Endothelial cell of umbilical vein (primary cell): ENCODE measurements at regions not wholly inside any gene's neighbourhood (a gene's known extent, or its start where the extent isn't known, plus 50 kb on each side); places are given as distances from the start of the nearest gene placed in this dataset.

ENCODE experiments used
- BruUV-seq: library from RNA; stranded (reverse); fragments of 400-500 nt; replicated peaks from 2 replicates; lab custom pipeline; 2021; lab: Mats Ljungman, UMichigan
- CTCF ChIA-PET: fragments of 300-600, 350-600 bp; sonication (Branson Sonifier 250); formaldehyde crosslinking; loops from one replicate; lab custom pipeline; 2021; ENCODE audit warnings: antibody characterized with exemption, inconsistent platforms; lab: Charles Lee
- POLR2A ChIA-PET: fragments of 300-600, 350-600 bp; sonication (Branson Sonifier 250); formaldehyde crosslinking; loops from one replicate; lab custom pipeline; 2021; ENCODE audit warnings: antibody characterized with exemption, inconsistent platforms; lab: Charles Lee
- DNase-seq: peaks from one replicate; pipeline ENCODE4 v3.0.0-alpha.2; 2011; ENCODE audit warnings: low read depth, low spot score
- FAIRE-seq: peaks from 2 replicates; lab custom pipeline; 2011; peaks lifted over from hg19 to GRCh38; lab: Jason Lieb, UNC
- H2AFZ ChIP-seq: 2 replicates; pipeline ENCODE4 v1.6.0; 2012; ENCODE audit warnings: low read depth, low read length, control low read depth, inconsistent platforms
- H3K27ac ChIP-seq: 2 replicates; pipeline ENCODE4 v1.5.1; 2011; ENCODE audit warnings: low read depth, mild to moderate bottlenecking, control low read depth, low read length, moderate library complexity; ENCODE audit not compliant: insufficient read depth
- H3K27me3 ChIP-seq, 2 experiments: 2 replicates each; pipeline versions ENCODE4 v1.6.0 to v1.6.1; 2011; ENCODE audit warnings: low read length in 2 of 2, mixed read lengths in 1 of 2; ENCODE audit not compliant: control insufficient read depth in 2 of 2, insufficient read depth in 2 of 2
- H3K36me3 ChIP-seq, 2 experiments: 2 replicates in 1 of 2; 3 replicates in 1 of 2; pipeline ENCODE4 v1.5.1; 2011; ENCODE audit warnings: low read length in 2 of 2, mild to moderate bottlenecking in 1 of 2, moderate library complexity in 1 of 2; ENCODE audit not compliant: control insufficient read depth in 2 of 2, insufficient read depth in 2 of 2; ENCODE audit errors: extremely low read depth in 1 of 2
- H3K4me1 ChIP-seq: 3 replicates; pipeline ENCODE4 v1.5.1; 2011; ENCODE audit warnings: mild to moderate bottlenecking, low read length; ENCODE audit not compliant: control insufficient read depth, insufficient read depth; ENCODE audit errors: extremely low read depth
- H3K4me2 ChIP-seq: 2 replicates; pipeline ENCODE4 v1.6.1; 2011; ENCODE audit warnings: low read length, control low read depth, mixed read lengths; ENCODE audit not compliant: insufficient read depth
- H3K4me3 ChIP-seq, 3 experiments: fragments of 200-600 bp in 1 of 3; sonication (generic), shearing (Covaris generic) in 1 of 3; replicated peaks in 1 of 3; 2 replicates each; pipeline ENCODE4 v1.5.1; 2011 to 2016; ENCODE audit warnings: control low read depth in 3 of 3, low read length in 3 of 3, mild to moderate bottlenecking in 2 of 3, inconsistent platforms in 1 of 3, low read depth in 1 of 3, moderate library complexity in 1 of 3; ENCODE audit not compliant: insufficient read depth in 1 of 3
- H3K79me2 ChIP-seq: 2 replicates; pipeline ENCODE4 v1.6.0; 2012; ENCODE audit warnings: low read length, inconsistent platforms; ENCODE audit not compliant: control insufficient read depth, insufficient read depth
- H3K9ac ChIP-seq: replicated peaks from 2 replicates; pipeline ENCODE3; 2011; ENCODE audit warnings: low read length, control low read depth; ENCODE audit not compliant: insufficient read depth; ENCODE audit errors: extremely low read depth
- H3K9me1 ChIP-seq: replicated peaks from 3 replicates; pipeline ENCODE4 v1.6.0; 2011; ENCODE audit warnings: mild to moderate bottlenecking, low read length; ENCODE audit not compliant: control insufficient read depth, insufficient read depth; ENCODE audit errors: extremely low read depth
- H3K9me3 ChIP-seq: replicated peaks from 2 replicates; pipeline ENCODE4 v1.5.1; 2012; ENCODE audit warnings: low read length, inconsistent platforms; ENCODE audit not compliant: control insufficient read depth, insufficient read depth
- H4K20me1 ChIP-seq: replicated peaks from 2 replicates; pipeline ENCODE3; 2011; ENCODE audit warnings: mild to moderate bottlenecking, low read length; ENCODE audit not compliant: control insufficient read depth, insufficient read depth; ENCODE audit errors: extremely low read depth
- CTCF ChIP-seq, 2 donors: IDR thresholded peaks; 1 replicate in 1 of 2; 2 replicates in 1 of 2; pipeline ENCODE4 v1.5.1; 2011; ENCODE audit warnings: low read length in 2 of 2, mild to moderate bottlenecking in 2 of 2, moderate library complexity in 2 of 2, control low read depth in 1 of 2, inconsistent platforms in 1 of 2, low read depth in 1 of 2; ENCODE audit not compliant: insufficient read depth in 1 of 2; ENCODE audit errors: extremely low read depth in 1 of 2
- EZH2 ChIP-seq: IDR thresholded peaks from 2 replicates; pipeline ENCODE4 v1.6.1; 2012; ENCODE audit warnings: borderline replicate concordance, low read depth, mild to moderate bottlenecking, moderate library complexity, low read length, inconsistent platforms; ENCODE audit not compliant: severe bottlenecking
- GATA2 ChIP-seq: IDR thresholded peaks from 2 replicates; pipeline ENCODE4 v1.7.0; 2011; ENCODE audit warnings: low read depth, mild to moderate bottlenecking, moderate library complexity, mixed read lengths, low read length; ENCODE audit not compliant: insufficient read length, insufficient read depth
- MAX ChIP-seq: IDR thresholded peaks from 2 replicates; pipeline ENCODE4 v1.6.1; 2011; ENCODE audit not compliant: insufficient read depth, insufficient read length
- POLR2A ChIP-seq: IDR thresholded peaks from 2 replicates; pipeline ENCODE4 v1.6.1; 2012; ENCODE audit warnings: low read depth, mild to moderate bottlenecking, control low read depth, low read length
- POLR2AphosphoS5 ChIP-seq: IDR thresholded peaks from 2 replicates; pipeline ENCODE4 v1.6.1; 2012; ENCODE audit warnings: low read depth, mild to moderate bottlenecking, control low read depth, low read length, moderate library complexity; ENCODE audit not compliant: insufficient read depth
- dilution Hi-C: fragments of 300-500 bp; cut with MboI; formaldehyde crosslinking; loops from one replicate; pipeline ENCODE4 v1.15.0; 2019; ENCODE audit warnings: low sequenced_read_pairs; ENCODE audit not compliant: extremely low pct_ligation_motif_present
- intact Hi-C: fragments of 100-400 bp; cut with micrococcal nuclease; formaldehyde crosslinking; loops from one replicate; pipeline ENCODE4 v1.10.0; 2022

- Histone ChIP-seq H3K9ac (no peak overlapping the region), H3K79me2 (no peaks in the 10 kb centered on the region), H4K20me1 (no peaks in the 10 kb centered on the region), H3K36me3 (no peaks in the 10 kb centered on the region), H3K4me3 (no peak overlapping the region), H3K9me3 (no peaks in the 10 kb centered on the region), H3K4me2 (no peak overlapping the region), H3K9me1 (no peaks in the 10 kb centered on the region), H3K27ac (no peak overlapping the region), H3K4me1 (peaks cover 25% of the 10 kb centered on the region), H3K27me3 (no peaks in the 10 kb centered on the region), H2AFZ (no peak overlapping the region)
- DNase-seq (no peak), FAIRE-seq (no peak)
- BruUV-seq = no TSS peak
- no peak for TF ChIP-seq MAX
- no peak for TF ChIP-seq CTCF (IDR thresholded peaks at IDR 0.05; ENCODE audit: extremely low read depth in 1 of 2, insufficient read depth in 1 of 2, low read depth in 1 of 2, low read length in 2 of 2)
- ChIA-PET POLR2A (no interaction called here), CTCF (interaction anchor here (0.9 kb wide), 1 partner anchor 83 kb away, joined by 4 read pairs; no protein-coding TSS in a partner anchor)
- dilution Hi-C loops (no loop called here), intact Hi-C loops (no loop called here)
Measured at GRCh38 chr7:20503278-20503950, 112.1 kb upstream of the ABCB5 start.

GRCh38 chr7:20504060-20504459 is 111.4 kb upstream of the ABCB5 start:
- Histone ChIP-seq H3K9me1 (no peaks in the 10 kb centered on the region), H3K4me1 (peaks cover 25% of the 10 kb centered on the region), H3K36me3 (no peaks in the 10 kb centered on the region), H3K4me2 (no peak overlapping the region), H3K4me3 (no peak overlapping the region), H3K9ac (no peak overlapping the region), H3K9me3 (no peaks in the 10 kb centered on the region), H3K27me3 (no peaks in the 10 kb centered on the region), H3K27ac (no peak overlapping the region), H4K20me1 (no peaks in the 10 kb centered on the region), H3K79me2 (no peaks in the 10 kb centered on the region), H2AFZ (no peak overlapping the region)
- ChIA-PET CTCF (interaction anchor here (0.9 kb wide), 1 partner anchor 82 kb away, joined by 4 read pairs; no protein-coding TSS in a partner anchor), POLR2A (no interaction called here)
- FAIRE-seq = no peak
- TF ChIP-seq EZH2 (no peak), MAX (no peak), POLR2AphosphoS5 (no peak), GATA2 (no peak), POLR2A (no peak), CTCF (IDR thresholded peaks at IDR 0.05; ENCODE audit: extremely low read depth in 1 of 2, insufficient read depth in 1 of 2, low read depth in 1 of 2, low read length in 2 of 2) (no peak)
- no TSS peak for BruUV-seq
- intact Hi-C loops (no loop called here), dilution Hi-C loops (no loop called here)
- DNase-seq = no peak
